HepG2 (cell line): ENCODE measurements at regions not wholly inside any gene's neighbourhood (a gene's known extent, or its start where the extent isn't known, plus 50 kb on each side); places are given as distances from the start of the nearest gene placed in this dataset.

ENCODE experiments used
- BCL3 ChIP-seq: sonication (generic); formaldehyde crosslinking; IDR thresholded peaks from 2 replicates; pipeline ENCODE4 v1.5.1; 2020; ENCODE audit warnings: mild to moderate bottlenecking, missing genetic modification reagents, moderate library complexity
- MXD3 ChIP-seq: IDR thresholded peaks from 2 replicates; pipeline ENCODE4 v1.6.1; 2016; ENCODE audit warnings: mild to moderate bottlenecking, missing biosample characterization, missing genetic modification reagents
- NFE2L2 ChIP-seq: fragments of 150-350 bp; IDR thresholded peaks from 2 replicates; pipeline ENCODE4 v1.6.1; 2014; ENCODE audit warnings: low read length
- RNF219 ChIP-seq: sonication (generic); formaldehyde crosslinking; IDR thresholded peaks from 2 replicates; pipeline ENCODE4 v1.5.0; 2020; ENCODE audit warnings: mild to moderate bottlenecking, missing genetic modification reagents
- SNAI1 ChIP-seq: sonication (generic); formaldehyde crosslinking; IDR thresholded peaks from 2 replicates; pipeline ENCODE4 v1.5.0; 2020; ENCODE audit warnings: mild to moderate bottlenecking, missing genetic modification reagents, borderline replicate concordance
- SP4 ChIP-seq: sonication (generic); formaldehyde crosslinking; IDR thresholded peaks from 2 replicates; pipeline ENCODE4 v1.8.1; 2023; ENCODE audit warnings: mild to moderate bottlenecking, missing genetic modification reagents
- STAG1 ChIP-seq: sonication (generic); formaldehyde crosslinking; IDR thresholded peaks from 2 replicates; pipeline ENCODE4 v1.4.0; 2020; ENCODE audit warnings: missing genetic modification reagents
- ZNF224 ChIP-seq: sonication (generic); formaldehyde crosslinking; IDR thresholded peaks from 2 replicates; pipeline ENCODE4 v1.5.0; 2020; ENCODE audit warnings: mild to moderate bottlenecking, missing genetic modification reagents
- ZNF44 ChIP-seq: sonication (generic); formaldehyde crosslinking; IDR thresholded peaks from 2 replicates; pipeline ENCODE4 v1.5.1; 2020; ENCODE audit warnings: mild to moderate bottlenecking, missing genetic modification reagents
- ZNF678 ChIP-seq: sonication (generic); formaldehyde crosslinking; IDR thresholded peaks from 2 replicates; pipeline ENCODE4 v1.4.0; 2020; ENCODE audit warnings: mild to moderate bottlenecking, missing genetic modification reagents

- no peak for TF ChIP-seq ZNF678 (CRISPR knock-in tag)
- no peak for TF ChIP-seq SP4 (CRISPR knock-in tag)
- no peak for TF ChIP-seq ZNF224 (CRISPR knock-in tag)
- TF ChIP-seq NFE2L2, result no peak
- no peak for TF ChIP-seq ZNF44 (CRISPR knock-in tag)
- no peak for TF ChIP-seq SNAI1
- TF ChIP-seq STAG1 (CRISPR knock-in tag), result no peak
- TF ChIP-seq MXD3 (CRISPR knock-in tag), result no peak
- no peak for TF ChIP-seq RNF219 (CRISPR knock-in tag)
- no peak for TF ChIP-seq BCL3
Measured at GRCh38 chr4:84238247-84239090, 260.6 kb downstream of the NKX6-1 start (continued).
